SK-N-SH (cell line): ENCODE measurements at regions not wholly inside any gene's neighbourhood (a gene's known extent, or its start where the extent isn't known, plus 50 kb on each side); places are given as distances from the start of the nearest gene placed in this dataset.

Source experiments
- CTCF ChIA-PET: fragments of 300-600, 350-600 bp; formaldehyde crosslinking; extraction: SDS; loops from one replicate; lab custom pipeline; 2021; lab: Yijun Ruan, JAX
- POLR2A ChIA-PET: fragments of 350-600 bp; sonication (Branson Sonifier 250); formaldehyde crosslinking; extraction: SDS; loops from one replicate; lab custom pipeline; 2020; ENCODE audit warnings: antibody characterized with exemption, inconsistent platforms; lab: Yijun Ruan, JAX
- DNase-seq: peaks from one replicate; pipeline ENCODE4 v3.0.0; 2012
- H2AFZ ChIP-seq: fragments of 200-600 bp; sonication (generic); 2 replicates; pipeline ENCODE4 v1.8.1; 2016; ENCODE audit warnings: antibody characterized with exemption, mild to moderate bottlenecking, low read depth
- H3F3A ChIP-seq: fragments of 200-600 bp; sonication (generic); replicated peaks from 2 replicates; pipeline ENCODE3; 2016; ENCODE audit warnings: antibody characterized with exemption, mild to moderate bottlenecking; ENCODE audit not compliant: insufficient read depth
- H3K27ac ChIP-seq, 2 experiments: fragments of 200-500 bp in 1 of 2; fragments of 200-600 bp in 1 of 2; sonication (Bioruptor generic) in 1 of 2; sonication (generic), shearing (Covaris generic) in 1 of 2; 2 replicates each; pipeline versions ENCODE4 v1.5.1 to v1.6.1; 2014 to 2016; ENCODE audit warnings: low read depth in 2 of 2, inconsistent platforms in 1 of 2, low read length in 1 of 2, mild to moderate bottlenecking in 1 of 2, mixed read lengths in 1 of 2
- H3K27me3 ChIP-seq: fragments of 200-600 bp; sonication (generic), shearing (Covaris generic); 2 replicates; pipeline ENCODE4 v1.6.1; 2016; ENCODE audit warnings: mixed run types; ENCODE audit not compliant: insufficient read depth
- H3K36me3 ChIP-seq, 2 experiments: fragments of 200-500 bp in 1 of 2; fragments of 200-600 bp in 1 of 2; sonication (Bioruptor generic) in 1 of 2; sonication (generic) in 1 of 2; replicated peaks in 1 of 2; 2 replicates each; pipeline versions ENCODE3 to v1.5.1; 2014 to 2016; ENCODE audit warnings: low read length in 1 of 2, mild to moderate bottlenecking in 1 of 2; ENCODE audit not compliant: insufficient read depth in 2 of 2, control insufficient read depth in 1 of 2
- H3K4me1 ChIP-seq, 2 experiments: fragments of 200-500 bp in 1 of 2; fragments of 200-600 bp in 1 of 2; sonication (Bioruptor generic) in 1 of 2; sonication (generic), shearing (Covaris generic) in 1 of 2; 2 replicates each; pipeline versions ENCODE4 v1.5.1 to v1.6.1; 2014 to 2016; ENCODE audit warnings: low read depth in 1 of 2, low read length in 1 of 2, mixed run types in 1 of 2; ENCODE audit not compliant: insufficient read depth in 2 of 2, control insufficient read depth in 1 of 2
- H3K4me2 ChIP-seq: fragments of 200-600 bp; sonication (generic), shearing (Covaris generic); 2 replicates; pipeline ENCODE4 v1.6.1; 2017; ENCODE audit warnings: mixed run types
- H3K4me3 ChIP-seq, 2 experiments: fragments of 200-500 bp in 1 of 2; fragments of 200-600 bp in 1 of 2; sonication (Bioruptor generic) in 1 of 2; sonication (generic), shearing (Covaris generic) in 1 of 2; 2 replicates each; pipeline versions ENCODE4 v1.5.1 to v1.8.1; 2014 to 2016; ENCODE audit warnings: low read depth in 2 of 2, inconsistent platforms in 1 of 2, low read length in 1 of 2, mild to moderate bottlenecking in 1 of 2, mixed read lengths in 1 of 2, moderate library complexity in 1 of 2
- H3K79me2 ChIP-seq: fragments of 200-600 bp; sonication (generic); 2 replicates; pipeline ENCODE4 v1.8.1; 2017; ENCODE audit warnings: mild to moderate bottlenecking; ENCODE audit not compliant: insufficient read depth
- H3K9ac ChIP-seq: fragments of 200-600 bp; sonication (generic); 2 replicates; pipeline ENCODE4 v1.6.1; 2017; ENCODE audit warnings: mixed run types
- H3K9me2 ChIP-seq: fragments of 200-600 bp; sonication (generic); 2 replicates; pipeline ENCODE4 v1.6.1; 2017; ENCODE audit warnings: mixed run types
- H3K9me3 ChIP-seq: fragments of 200-600 bp; sonication (generic); 2 replicates; pipeline ENCODE4 v1.6.1; 2017; ENCODE audit warnings: mixed run types, mild to moderate bottlenecking, moderate library complexity
- H4K20me1 ChIP-seq: fragments of 200-600 bp; sonication (generic); 2 replicates; pipeline ENCODE4 v1.6.1; 2017; ENCODE audit warnings: mild to moderate bottlenecking, mixed run types; ENCODE audit not compliant: insufficient read depth
- CTCF ChIP-seq: fragments of 200-600 bp; sonication (generic); IDR thresholded peaks from 2 replicates; pipeline ENCODE4 v1.6.1; 2017; ENCODE audit warnings: antibody characterized with exemption, mild to moderate bottlenecking, moderate library complexity
- ELF1 ChIP-seq: IDR thresholded peaks from 2 replicates; pipeline ENCODE4 v1.4.0; 2012
- EP300 ChIP-seq, 2 experiments: IDR thresholded peaks; 2 replicates each; pipeline versions ENCODE4 v1.4.0 to v1.6.1; 2012; ENCODE audit warnings: borderline replicate concordance in 1 of 2, low read depth in 1 of 2, low read length in 1 of 2
- EZH2phosphoT487 ChIP-seq: fragments of 200-600 bp; sonication (generic); IDR thresholded peaks from 2 replicates; pipeline ENCODE4 v1.6.1; 2017; ENCODE audit warnings: low read depth, mixed run types, mild to moderate bottlenecking, antibody characterized with exemption, moderate library complexity, borderline replicate concordance
- FOSL2 ChIP-seq: IDR thresholded peaks from 2 replicates; pipeline ENCODE4 v1.4.0; 2012; ENCODE audit warnings: low read depth, mild to moderate bottlenecking, moderate library complexity, borderline replicate concordance
- GABPA ChIP-seq: IDR thresholded peaks from 2 replicates; pipeline ENCODE4 v1.4.0; 2012; ENCODE audit warnings: low read depth, mild to moderate bottlenecking
- GATA2 ChIP-seq: sonication (generic); formaldehyde crosslinking; IDR thresholded peaks from 2 replicates; pipeline ENCODE4 v1.5.0; 2020; ENCODE audit warnings: mild to moderate bottlenecking, missing genetic modification reagents
- MEF2A ChIP-seq: IDR thresholded peaks from 2 replicates; pipeline ENCODE4 v1.4.0; 2012; ENCODE audit warnings: low read depth, borderline replicate concordance
- MXI1 ChIP-seq: IDR thresholded peaks from 2 replicates; pipeline ENCODE4 v1.6.1; 2012; ENCODE audit warnings: mild to moderate bottlenecking, low read depth, low read length, improper control_type of control experiment
- POLR2AphosphoS5 ChIP-seq: IDR thresholded peaks from 2 replicates; pipeline ENCODE4 v1.6.1; 2012; ENCODE audit warnings: low read depth, low read length
- RFX5 ChIP-seq: IDR thresholded peaks from 2 replicates; pipeline ENCODE4 v1.6.1; 2012; ENCODE audit warnings: mild to moderate bottlenecking, improper control_type of control experiment, low read length
- RXRA ChIP-seq: IDR thresholded peaks from 2 replicates; pipeline ENCODE4 v1.4.0; 2012; ENCODE audit warnings: low read depth, mild to moderate bottlenecking, borderline replicate concordance
- SIN3A ChIP-seq: IDR thresholded peaks from 2 replicates; pipeline ENCODE4 v1.6.1; 2012; ENCODE audit warnings: low read depth, mild to moderate bottlenecking, low read length, moderate library complexity, borderline replicate concordance
- TCF12 ChIP-seq: IDR thresholded peaks from 2 replicates; pipeline ENCODE4 v1.4.0; 2012
- TEAD4 ChIP-seq: IDR thresholded peaks from 2 replicates; pipeline ENCODE4 v1.4.0; 2012; ENCODE audit warnings: mild to moderate bottlenecking, borderline replicate concordance; ENCODE audit not compliant: insufficient read depth
- ZBTB33 ChIP-seq: IDR thresholded peaks from 2 replicates; pipeline ENCODE4 v1.4.0; 2012; ENCODE audit warnings: low read depth, borderline replicate concordance
- WGBS: methylation state at CpG from one replicate; pipeline ENCODE4 v1.1.6; 2017; ENCODE audit warnings: low lambda C conversion rate; 5-methylcytosine and 5-hydroxymethylcytosine counted together
- TF ChIP-seq, protein P1 (sequence below): fragments of 150-350 bp; IDR thresholded peaks from 2 replicates; pipeline ENCODE4 v1.6.1; 2016; ENCODE audit warnings: mild to moderate bottlenecking, low read depth, low read length

GRCh38 chrX:113400193-113400704 lies 559.6 kb upstream of the AMOT start:
- TF ChIP-seq TEAD4 (peak; percentile 35; the same call in 1 of the 2 replicates), ZBTB33 (no peak), EZH2phosphoT487 (no peak), EP300 (IDR thresholded peaks at IDR 0.05; ENCODE audit: borderline replicate concordance in 1 of 2, low read depth in 1 of 2, low read length in 1 of 2) (peak in 1 of 2 experiments; percentile 28; a peak in 1 of 4 replicates)
- TF ChIP-seq, protein P1, sequence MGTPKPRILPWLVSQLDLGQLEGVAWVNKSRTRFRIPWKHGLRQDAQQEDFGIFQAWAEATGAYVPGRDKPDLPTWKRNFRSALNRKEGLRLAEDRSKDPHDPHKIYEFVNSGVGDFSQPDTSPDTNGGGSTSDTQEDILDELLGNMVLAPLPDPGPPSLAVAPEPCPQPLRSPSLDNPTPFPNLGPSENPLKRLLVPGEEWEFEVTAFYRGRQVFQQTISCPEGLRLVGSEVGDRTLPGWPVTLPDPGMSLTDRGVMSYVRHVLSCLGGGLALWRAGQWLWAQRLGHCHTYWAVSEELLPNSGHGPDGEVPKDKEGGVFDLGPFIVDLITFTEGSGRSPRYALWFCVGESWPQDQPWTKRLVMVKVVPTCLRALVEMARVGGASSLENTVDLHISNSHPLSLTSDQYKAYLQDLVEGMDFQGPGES: no peak
- Histone ChIP-seq H3K27me3 (no peaks in the 10 kb centered on the region), H3K79me2 (no peaks in the 10 kb centered on the region), H3K9me2 (no peaks in the 10 kb centered on the region), H3K4me1 (no peaks in the 10 kb centered on the region), H3K4me2 (peak overlapping the region; percentile 17; the same call in 1 of the 2 replicates), H3K9ac (no peak overlapping the region), H3K27ac (no peak overlapping the region), H3K36me3 (no peaks in the 10 kb centered on the region), H3F3A (no peaks in the 10 kb centered on the region), H3K4me3 (no peak overlapping the region), H2AFZ (no peak overlapping the region), H3K9me3 (no peaks in the 10 kb centered on the region), H4K20me1 (no peaks in the 10 kb centered on the region)
- ChIA-PET CTCF (no interaction called here), POLR2A (no interaction called here)
- WGBS: 57% methylated on average over 2 of the region's 2 CpGs
- no peak for DNase-seq

DNA sequence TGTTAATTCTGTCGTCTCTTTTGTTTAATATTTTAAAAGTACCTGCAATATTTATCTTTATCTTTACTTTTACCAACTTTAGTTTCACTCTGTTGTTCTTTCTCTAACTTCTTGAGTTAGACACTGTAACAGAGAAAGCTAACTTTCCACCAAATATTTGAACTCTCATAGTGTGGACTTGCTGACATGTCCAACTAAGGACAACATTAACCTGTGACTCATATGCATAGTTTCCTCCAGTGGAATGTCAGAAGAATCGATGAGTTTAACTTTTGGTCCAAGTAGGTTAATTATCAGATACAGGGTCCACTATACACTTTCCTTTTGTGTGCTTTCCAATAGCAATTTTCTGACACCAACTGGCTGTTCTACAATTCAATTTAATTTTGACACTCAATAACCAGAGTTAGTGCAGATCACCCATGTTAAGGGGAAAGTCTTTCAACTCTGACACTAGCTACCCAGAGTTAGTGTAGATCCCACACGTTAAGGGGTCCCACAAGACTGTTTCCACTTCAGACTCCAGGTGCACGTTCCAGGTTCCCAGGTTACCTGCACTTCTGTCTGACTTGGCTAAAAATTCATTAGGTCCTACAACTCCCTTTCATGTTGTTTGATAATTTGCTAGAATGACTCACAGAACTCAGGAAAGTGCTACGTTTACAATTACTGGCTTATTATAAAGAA lies 559.0 kb upstream of the AMOT start:
- H3K9me3 ChIP-seq: no peaks in the 10 kb centered on the region
- H3F3A ChIP-seq: no peaks in the 10 kb centered on the region
- H2AFZ ChIP-seq: no peak overlapping the region
- H3K9me2 ChIP-seq: no peaks in the 10 kb centered on the region
- H3K4me1 ChIP-seq: no peaks in the 10 kb centered on the region
- H3K27ac ChIP-seq: no peak overlapping the region
- H3K36me3 ChIP-seq: no peaks in the 10 kb centered on the region
- H4K20me1 ChIP-seq: no peaks in the 10 kb centered on the region
- TF ChIP-seq RXRA: 0 out of 2 replicates have a peak, but pooled peaks have one; percentile 3
- no peak for TF ChIP-seq TCF12
- TF ChIP-seq RFX5: no peak
- no peak for TF ChIP-seq EZH2phosphoT487
- peak; percentile 34; the same call in 1 of the 2 replicates for TF ChIP-seq FOSL2
- TF ChIP-seq ELF1: no peak
- no peak for TF ChIP-seq CTCF
- no peak for TF ChIP-seq SIN3A
- TF ChIP-seq GABPA: no peak
- TF ChIP-seq, protein P1: no peak
- no peak for TF ChIP-seq MEF2A
- no peak for TF ChIP-seq POLR2AphosphoS5
- no peak for TF ChIP-seq MXI1
- no peak for TF ChIP-seq GATA2
- TF ChIP-seq, all 33 proteins: peak for 2
- Histone ChIP-seq H3K27me3 (no peaks in the 10 kb centered on the region), H3K4me3 (no peak overlapping the region), H3K9ac (no peak overlapping the region), H3K4me2 (peak overlapping the region; percentile 17; the same call in 1 of the 2 replicates), H3K79me2 (no peaks in the 10 kb centered on the region)
- CTCF ChIA-PET: no interaction called here
- POLR2A ChIA-PET: no interaction called here
- DNase-seq: no peak
- WGBS: 25% methylated on average over 5 of the region's 5 CpGs
